Brain microvascular endothelial cell (primary cell): ENCODE measurements at regions not wholly inside any gene's neighbourhood (a gene's known extent, or its start where the extent isn't known, plus 50 kb on each side); places are given as distances from the start of the nearest gene placed in this dataset.
A peak's percentile ranks its signal among the peaks of the same experiment; 100 is the strongest.

Experiments used
- DNase-seq: peaks from one replicate; pipeline ENCODE4 v3.0.0-alpha.2; 2020
- H3K27ac ChIP-seq: fragments of 250-450 bp; sonication (Bioruptor Pico); 2 replicates; pipeline ENCODE4 v1.5.1; 2020; ENCODE audit warnings: mild to moderate bottlenecking, moderate library complexity
- H3K27me3 ChIP-seq: fragments of 250-450 bp; sonication (Bioruptor Pico); replicated peaks from 2 replicates; pipeline ENCODE4 v1.5.1; 2020; ENCODE audit warnings: mild to moderate bottlenecking
- H3K36me3 ChIP-seq: fragments of 250-450 bp; sonication (Bioruptor Pico); replicated peaks from 2 replicates; pipeline ENCODE4 v1.5.1; 2020; ENCODE audit warnings: mild to moderate bottlenecking
- H3K4me3 ChIP-seq: 2 replicates; pipeline ENCODE4 v1.5.1; 2011; ENCODE audit warnings: low read depth, mild to moderate bottlenecking, control low read depth, low read length, moderate library complexity
- CTCF ChIP-seq: IDR thresholded peaks from 2 replicates; pipeline ENCODE4 v1.5.1; 2011; ENCODE audit warnings: low read depth, mild to moderate bottlenecking, moderate library complexity, low read length, control low read depth, inconsistent platforms; ENCODE audit errors: missing control alignments
- in situ Hi-C: cut with HindIII; loops from 2 replicates; pipeline ENCODE4 v1.10.0; 2017; ENCODE audit warnings: low sequenced_read_pairs, low pct_ligation_motif_present

- no peak for TF ChIP-seq CTCF
- peak; percentile 17 for DNase-seq
- no peaks in the 10 kb centered on the region for H3K36me3 ChIP-seq
- no peak overlapping the region for H3K27ac ChIP-seq
- no peak overlapping the region for H3K4me3 ChIP-seq
- in situ Hi-C loops = no loop called here
- no peaks in the 10 kb centered on the region for H3K27me3 ChIP-seq
Observed at GRCh38 chr4:52234561-52235440, 183.7 kb downstream of the SPATA18 start.

- H3K36me3 ChIP-seq = no peaks in the 10 kb centered on the region
- no peak overlapping the region for H3K27ac ChIP-seq
- in situ Hi-C loops = no loop called here
- H3K27me3 ChIP-seq = no peaks in the 10 kb centered on the region
- DNase-seq = no peak
- H3K4me3 ChIP-seq = no peak overlapping the region
- no peak for TF ChIP-seq CTCF
Observed at GRCh38 chr4:52235552-52236201, 184.6 kb downstream of the SPATA18 start.

GRCh38 chr4:52241916-52242315 is 190.8 kb downstream of the SPATA18 start:
- no peak for DNase-seq
- H3K36me3 ChIP-seq = no peaks in the 10 kb centered on the region
- no peak overlapping the region for H3K27ac ChIP-seq
- no peaks in the 10 kb centered on the region for H3K27me3 ChIP-seq
- H3K4me3 ChIP-seq = no peak overlapping the region
- TF ChIP-seq CTCF = no peak
- in situ Hi-C loops = no loop called here

- Histone ChIP-seq H3K36me3 (no peaks in the 10 kb centered on the region), H3K27ac (no peak overlapping the region), H3K27me3 (no peaks in the 10 kb centered on the region), H3K4me3 (no peak overlapping the region)
- in situ Hi-C loops = no loop called here
- no peak for DNase-seq
- TF ChIP-seq CTCF = no peak
Observed at GRCh38 chr4:52243367-52243766, 192.3 kb downstream of the SPATA18 start.

GRCh38 chr4:52244103-52244775 is 193.1 kb downstream of the SPATA18 start:
- in situ Hi-C loops = no loop called here
- H3K27ac ChIP-seq = no peak overlapping the region
- H3K27me3 ChIP-seq = no peaks in the 10 kb centered on the region
- no peak for TF ChIP-seq CTCF
- DNase-seq = no peak
- no peaks in the 10 kb centered on the region for H3K36me3 ChIP-seq
- no peak overlapping the region for H3K4me3 ChIP-seq
